AG09309 (cell line): ENCODE measurements at regions not wholly inside any gene's neighbourhood (a gene's known extent, or its start where the extent isn't known, plus 50 kb on each side); places are given as distances from the start of the nearest gene placed in this dataset.
"Not testable (repeated sequence)": the region's sequence is repeated elsewhere in the genome, so short reads cannot be mapped to it uniquely, and the experiment has no call there.

ENCODE experiments used
- DNase-seq: peaks from one replicate; pipeline ENCODE4 v3.0.0-alpha.2; 2010; ENCODE audit warnings: low read depth
- H3K4me3 ChIP-seq: 2 replicates; pipeline ENCODE4 v1.5.1; 2011; ENCODE audit warnings: mild to moderate bottlenecking, low read depth, low read length, moderate library complexity; ENCODE audit not compliant: control insufficient read depth
- TF ChIP-seq, protein P1 (sequence below): IDR thresholded peaks from 2 replicates; pipeline ENCODE4 v1.5.1; 2011; ENCODE audit warnings: mild to moderate bottlenecking, low read depth, low read length, inconsistent platforms; ENCODE audit not compliant: insufficient read depth, control insufficient read depth; ENCODE audit errors: missing control alignments

DNA sequence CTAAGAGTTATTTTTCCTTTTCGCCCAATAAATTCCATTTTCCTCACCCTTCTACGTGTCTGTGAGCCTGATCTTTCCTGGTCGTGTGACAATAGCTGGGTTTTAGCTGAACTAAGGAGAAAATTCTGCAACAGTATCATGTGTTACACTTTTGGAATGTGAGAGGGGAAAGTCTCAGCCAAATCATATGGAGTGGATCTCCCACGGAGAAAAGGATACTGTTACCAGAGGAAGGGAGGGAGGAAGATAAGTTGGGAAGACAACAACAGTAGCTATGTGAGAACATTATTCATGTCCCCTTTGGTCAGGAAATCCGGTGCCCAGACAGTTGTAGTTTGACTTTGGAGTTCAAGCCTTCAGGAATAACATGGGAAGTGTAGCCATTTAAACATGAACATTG, 584.0 kb upstream of the RAG2 start:
- no peak overlapping the region for H3K4me3 ChIP-seq
- DNase-seq: no peak
- TF ChIP-seq, protein P1, sequence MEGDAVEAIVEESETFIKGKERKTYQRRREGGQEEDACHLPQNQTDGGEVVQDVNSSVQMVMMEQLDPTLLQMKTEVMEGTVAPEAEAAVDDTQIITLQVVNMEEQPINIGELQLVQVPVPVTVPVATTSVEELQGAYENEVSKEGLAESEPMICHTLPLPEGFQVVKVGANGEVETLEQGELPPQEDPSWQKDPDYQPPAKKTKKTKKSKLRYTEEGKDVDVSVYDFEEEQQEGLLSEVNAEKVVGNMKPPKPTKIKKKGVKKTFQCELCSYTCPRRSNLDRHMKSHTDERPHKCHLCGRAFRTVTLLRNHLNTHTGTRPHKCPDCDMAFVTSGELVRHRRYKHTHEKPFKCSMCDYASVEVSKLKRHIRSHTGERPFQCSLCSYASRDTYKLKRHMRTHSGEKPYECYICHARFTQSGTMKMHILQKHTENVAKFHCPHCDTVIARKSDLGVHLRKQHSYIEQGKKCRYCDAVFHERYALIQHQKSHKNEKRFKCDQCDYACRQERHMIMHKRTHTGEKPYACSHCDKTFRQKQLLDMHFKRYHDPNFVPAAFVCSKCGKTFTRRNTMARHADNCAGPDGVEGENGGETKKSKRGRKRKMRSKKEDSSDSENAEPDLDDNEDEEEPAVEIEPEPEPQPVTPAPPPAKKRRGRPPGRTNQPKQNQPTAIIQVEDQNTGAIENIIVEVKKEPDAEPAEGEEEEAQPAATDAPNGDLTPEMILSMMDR: no peak

- TF ChIP-seq, protein P1: no peak
- H3K4me3 ChIP-seq: no peak overlapping the region
- DNase-seq: no peak
Measured at GRCh38 chr11:37177721-37178120, 579.7 kb upstream of the RAG2 start.

DNA sequence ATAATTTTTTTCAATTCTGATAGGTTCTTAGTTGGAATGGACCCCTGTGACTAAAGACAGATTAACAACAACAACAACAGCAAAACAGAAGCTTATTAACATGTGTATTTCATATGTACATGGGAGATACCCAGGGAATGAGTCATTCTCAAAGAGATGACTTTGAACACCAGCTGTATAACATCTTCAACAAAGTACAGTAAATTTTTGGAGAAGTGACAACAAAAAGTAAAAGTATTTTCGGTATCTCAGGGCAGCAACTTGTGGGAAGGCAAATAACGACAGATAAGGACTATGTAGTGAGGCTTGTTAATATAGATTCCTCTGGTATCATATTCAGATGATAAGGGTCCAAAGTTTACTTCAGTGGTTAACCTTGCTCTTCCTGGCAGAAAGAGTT, 573.4 kb upstream of the RAG2 start:
- H3K4me3 ChIP-seq: no peak overlapping the region
- TF ChIP-seq, protein P1: no peak
- DNase-seq: no peak

- TF ChIP-seq, protein P1: no peak
- H3K4me3 ChIP-seq: no peak overlapping the region
- no peak for DNase-seq
Measured at GRCh38 chr11:37170311-37170710, 572.3 kb upstream of the RAG2 start.

DNA sequence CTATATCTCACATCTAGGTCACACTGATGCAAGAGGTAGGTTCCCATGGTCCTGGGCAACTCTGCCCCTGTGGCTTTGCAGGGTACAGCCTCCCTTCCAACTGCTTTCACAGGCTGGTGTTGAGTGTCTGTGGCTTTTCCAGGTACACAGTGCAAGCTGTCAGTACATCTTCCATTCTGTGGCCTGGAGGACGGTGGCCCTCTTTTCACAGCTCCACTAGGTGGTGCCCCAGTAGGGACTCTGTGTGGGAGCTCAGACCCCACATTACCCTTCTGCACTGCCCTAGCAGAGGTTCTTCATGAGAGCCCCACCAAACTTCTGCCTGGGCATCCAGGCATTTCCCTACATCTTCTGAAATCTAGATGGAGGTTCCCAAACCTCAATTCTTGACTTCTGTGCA, 547.4 kb upstream of the RAG2 start:
- not testable (repeated sequence) for DNase-seq, H3K4me3 ChIP-seq

DNA sequence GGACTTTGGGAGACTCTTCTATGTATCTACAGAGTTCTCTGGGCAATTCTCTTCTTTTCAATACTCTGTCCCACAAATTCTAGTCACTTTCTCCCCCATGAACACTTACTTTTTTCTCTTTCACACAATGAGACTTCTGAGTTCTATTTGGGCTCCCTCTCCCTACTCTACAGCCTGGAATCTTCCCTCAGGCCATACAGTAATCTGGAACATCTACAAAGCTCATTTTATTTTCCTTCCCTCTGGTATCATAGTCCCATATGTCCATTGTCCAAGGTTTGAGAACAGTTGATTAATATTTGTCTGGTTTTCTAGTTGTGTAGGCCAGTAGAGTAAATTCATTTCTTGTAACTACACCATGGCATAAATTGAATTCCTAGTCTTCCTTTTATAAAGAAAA, 544.6 kb upstream of the RAG2 start:
- no peak for DNase-seq
- TF ChIP-seq, protein P1: no peak
- no peak overlapping the region for H3K4me3 ChIP-seq

GRCh38 chr11:37141707-37142106, 543.7 kb upstream of the RAG2 start:
- DNase-seq: no peak
- TF ChIP-seq, protein P1: no peak
- no peak overlapping the region for H3K4me3 ChIP-seq

GRCh38 chr11:37135606-37136005, 537.6 kb upstream of the RAG2 start:
- DNase-seq: not testable (repeated sequence)

More at GRCh38 chr11:37135606-37136005, 537.6 kb upstream of the RAG2 start:
- not testable (repeated sequence) for H3K4me3 ChIP-seq
